CD4-positive, alpha-beta T cell (primary cell): ENCODE measurements at regions not wholly inside any gene's neighbourhood (a gene's known extent, or its start where the extent isn't known, plus 50 kb on each side); places are given as distances from the start of the nearest gene placed in this dataset.

ENCODE experiments used
- ATAC-seq: fragments of 200-7000 bp; cut with Tn5 transposase; one replicate; pipeline ENCODE4 v1.10.0; 2022; ENCODE audit warnings: mild to moderate bottlenecking; ENCODE audit not compliant: poor library complexity
- CTCF ChIA-PET: fragments of 350-600 bp; sonication (Branson Sonifier 250); formaldehyde crosslinking; loops from one replicate; lab custom pipeline; 2021; ENCODE audit warnings: antibody characterized with exemption, inconsistent platforms; lab: Charles Lee
- POLR2A ChIA-PET: fragments of 350-600 bp; sonication (Branson Sonifier 250); formaldehyde crosslinking; loops from one replicate; lab custom pipeline; 2021; ENCODE audit warnings: antibody characterized with exemption, inconsistent platforms; lab: Charles Lee
- DNase-seq, 14 experiments: peaks; one replicate each; pipeline ENCODE4 v3.0.0-alpha.2; 2013 to 2020; ENCODE audit warnings: mixed read lengths in 2 of 14
- H3K27ac ChIP-seq, 2 donors: one replicate each; pipeline versions ENCODE4 v1.5.1 to v1.7.0; 2013; ENCODE audit warnings: low read length in 2 of 2, low read depth in 1 of 2, mild to moderate bottlenecking in 1 of 2
- H3K27me3 ChIP-seq, 2 experiments: 1 replicate in 1 of 2; 2 replicates in 1 of 2; pipeline versions ENCODE4 v1.6.1 to v1.7.0; 2013; ENCODE audit warnings: low read length in 2 of 2, control low read depth in 1 of 2, mild to moderate bottlenecking in 1 of 2, moderate library complexity in 1 of 2; ENCODE audit not compliant: insufficient read depth in 2 of 2, control insufficient read depth in 1 of 2
- H3K36me3 ChIP-seq: one replicate; pipeline ENCODE4 v1.6.1; 2013; ENCODE audit warnings: low read length, control low read depth; ENCODE audit not compliant: insufficient read depth
- H3K4me1 ChIP-seq: one replicate; pipeline ENCODE4 v1.6.1; 2013; ENCODE audit warnings: low read length, control low read depth; ENCODE audit not compliant: insufficient read depth
- H3K4me3 ChIP-seq: one replicate; pipeline ENCODE4 v1.5.1; 2013; ENCODE audit warnings: mild to moderate bottlenecking, low read length, moderate library complexity
- H3K9me3 ChIP-seq, 2 experiments: 1 replicate in 1 of 2; 2 replicates in 1 of 2; pipeline versions ENCODE4 v1.6.1 to v1.7.0; 2013; ENCODE audit warnings: low read length in 2 of 2, mild to moderate bottlenecking in 2 of 2, control low read depth in 1 of 2, moderate library complexity in 1 of 2; ENCODE audit not compliant: control insufficient read depth in 1 of 2, insufficient read depth in 1 of 2
- H3K27ac Mint-ChIP-seq: one replicate; pipeline ENCODE4 v1.8.0; 2020; ENCODE audit warnings: mixed read lengths
- H3K27me3 Mint-ChIP-seq: one replicate; pipeline ENCODE4 v1.8.0; 2021; ENCODE audit warnings: mixed read lengths
- H3K36me3 Mint-ChIP-seq: one replicate; pipeline ENCODE4 v1.8.0; 2021; ENCODE audit warnings: low read depth, mixed read lengths
- H3K4me1 Mint-ChIP-seq: one replicate; pipeline ENCODE4 v1.8.0; 2021; ENCODE audit warnings: low read depth, mixed read lengths
- H3K4me3 Mint-ChIP-seq: one replicate; pipeline ENCODE4 v1.8.0; 2020; ENCODE audit warnings: mild to moderate bottlenecking, mixed read lengths
- H3K9me3 Mint-ChIP-seq: one replicate; pipeline ENCODE4 v1.8.0; 2020; ENCODE audit warnings: mixed read lengths
- intact Hi-C, 2 experiments: fragments of 100-400 bp; cut with DNase I in 1 of 2; cut with micrococcal nuclease in 1 of 2; formaldehyde crosslinking; loops; one replicate each; pipeline versions ENCODE4 v1.15.1 to v1.9.0; 2023 to 2025; cut with DNase I, micrococcal nuclease
- TF ChIP-seq, protein P1 (sequence below): fragments of 200-600 bp; IDR thresholded peaks from one replicate; pipeline ENCODE4 v1.8.0; 2022; ENCODE audit warnings: antibody characterized with exemption, mild to moderate bottlenecking

DNA sequence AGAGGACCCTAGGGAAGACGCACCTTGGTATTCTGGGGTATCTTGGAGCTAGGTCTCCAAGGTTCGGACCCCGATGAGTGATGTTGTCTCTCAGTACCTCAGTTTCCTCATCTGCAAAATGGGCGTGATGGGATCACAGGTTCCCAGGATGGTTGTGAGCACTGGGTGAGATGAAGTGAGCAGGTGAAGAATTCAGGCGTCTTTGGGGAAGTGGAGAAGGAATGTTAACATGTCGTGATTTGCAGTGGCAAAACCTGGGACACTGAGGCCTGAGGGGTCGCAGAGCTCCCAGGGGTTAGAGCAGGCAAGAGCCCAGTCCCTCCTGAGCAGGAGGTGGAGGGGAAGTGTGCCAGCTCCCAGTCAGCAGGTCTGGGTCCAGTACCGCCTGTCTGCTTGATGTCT lies 215.1 kb upstream of the GSE1 start:
- Mint-ChIP-seq H3K4me3 (no peak overlapping the region), H3K9me3 (no peaks in the 10 kb centered on the region), H3K27ac (no peak overlapping the region), H3K36me3 (no peaks in the 10 kb centered on the region), H3K4me1 (no peaks in the 10 kb centered on the region), H3K27me3 (no peaks in the 10 kb centered on the region)
- no peak for ATAC-seq
- H3K4me1 ChIP-seq = no peaks in the 10 kb centered on the region
- no peak overlapping the region for H3K27ac ChIP-seq
- DNase-seq = no peak
- TF ChIP-seq, protein P1, sequence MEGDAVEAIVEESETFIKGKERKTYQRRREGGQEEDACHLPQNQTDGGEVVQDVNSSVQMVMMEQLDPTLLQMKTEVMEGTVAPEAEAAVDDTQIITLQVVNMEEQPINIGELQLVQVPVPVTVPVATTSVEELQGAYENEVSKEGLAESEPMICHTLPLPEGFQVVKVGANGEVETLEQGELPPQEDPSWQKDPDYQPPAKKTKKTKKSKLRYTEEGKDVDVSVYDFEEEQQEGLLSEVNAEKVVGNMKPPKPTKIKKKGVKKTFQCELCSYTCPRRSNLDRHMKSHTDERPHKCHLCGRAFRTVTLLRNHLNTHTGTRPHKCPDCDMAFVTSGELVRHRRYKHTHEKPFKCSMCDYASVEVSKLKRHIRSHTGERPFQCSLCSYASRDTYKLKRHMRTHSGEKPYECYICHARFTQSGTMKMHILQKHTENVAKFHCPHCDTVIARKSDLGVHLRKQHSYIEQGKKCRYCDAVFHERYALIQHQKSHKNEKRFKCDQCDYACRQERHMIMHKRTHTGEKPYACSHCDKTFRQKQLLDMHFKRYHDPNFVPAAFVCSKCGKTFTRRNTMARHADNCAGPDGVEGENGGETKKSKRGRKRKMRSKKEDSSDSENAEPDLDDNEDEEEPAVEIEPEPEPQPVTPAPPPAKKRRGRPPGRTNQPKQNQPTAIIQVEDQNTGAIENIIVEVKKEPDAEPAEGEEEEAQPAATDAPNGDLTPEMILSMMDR = no peak
- no peaks in the 10 kb centered on the region for H3K27me3 ChIP-seq
- ChIA-PET CTCF (no interaction called here), POLR2A (no interaction called here)
- no peaks in the 10 kb centered on the region for H3K36me3 ChIP-seq
- peaks cover 0 to 15% of the 10 kb centered on the region in 2 experiments for H3K9me3 ChIP-seq
- intact Hi-C loops = no loop called here
- H3K4me3 ChIP-seq = no peak overlapping the region

DNA sequence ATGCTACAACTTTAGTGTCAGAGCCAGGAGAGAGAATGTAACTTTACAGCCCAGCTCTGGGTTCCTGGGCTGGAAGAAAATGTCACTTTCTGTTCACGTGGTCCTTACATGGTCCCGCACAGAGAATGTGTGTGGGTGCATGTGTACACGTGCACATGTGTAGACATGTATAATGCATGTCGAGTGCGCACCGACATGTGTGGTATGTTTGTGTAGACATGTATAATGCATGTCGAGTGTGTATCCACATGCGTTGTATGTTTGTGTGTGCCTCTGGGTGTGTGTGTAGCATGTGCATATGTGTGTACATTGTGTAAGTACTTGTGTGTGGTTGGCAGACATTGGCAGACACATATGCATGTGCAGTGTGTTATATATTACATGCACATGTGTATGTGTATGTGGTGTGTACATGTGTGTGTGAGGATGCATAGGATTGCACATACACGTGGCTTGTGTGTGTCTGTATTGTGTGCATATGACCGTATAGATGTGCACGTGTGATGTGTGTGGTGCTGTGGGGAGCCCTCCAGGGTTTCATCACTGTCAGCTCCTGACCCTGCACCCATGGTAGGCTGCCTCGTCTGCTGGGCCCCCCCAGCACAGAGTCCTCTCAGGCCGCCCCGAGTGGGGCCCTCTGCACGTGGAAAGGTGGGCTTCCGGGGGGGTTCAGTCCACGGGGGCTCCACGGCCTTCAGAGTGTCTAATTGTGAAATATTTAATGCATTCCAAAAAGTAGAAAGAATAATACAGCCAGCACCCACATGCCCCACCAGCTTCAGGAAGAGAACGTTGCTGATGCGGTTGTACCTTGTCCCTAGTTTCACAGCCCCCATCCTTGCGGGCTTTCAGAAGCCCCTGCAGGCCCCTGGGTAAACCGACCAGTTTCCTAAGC lies 214.2 kb upstream of the GSE1 start:
- DNase-seq (peak in 1 of 14 experiments; percentile 1), ATAC-seq (no peak)
- Mint-ChIP-seq H3K36me3 (no peaks in the 10 kb centered on the region), H3K27ac (no peak overlapping the region), H3K4me1 (no peaks in the 10 kb centered on the region), H3K9me3 (no peaks in the 10 kb centered on the region), H3K4me3 (no peak overlapping the region), H3K27me3 (no peaks in the 10 kb centered on the region)
- ChIA-PET CTCF (no interaction called here), POLR2A (no interaction called here)
- H3K4me1 ChIP-seq = no peaks in the 10 kb centered on the region
- H3K27me3 ChIP-seq = no peaks in the 10 kb centered on the region
- H3K4me3 ChIP-seq = no peak overlapping the region
- intact Hi-C loops = no loop called here
- H3K36me3 ChIP-seq = no peaks in the 10 kb centered on the region
- H3K9me3 ChIP-seq = peaks cover 0 to 15% of the 10 kb centered on the region in 2 experiments
- TF ChIP-seq, protein P1 = no peak
- no peak overlapping the region for H3K27ac ChIP-seq

DNA sequence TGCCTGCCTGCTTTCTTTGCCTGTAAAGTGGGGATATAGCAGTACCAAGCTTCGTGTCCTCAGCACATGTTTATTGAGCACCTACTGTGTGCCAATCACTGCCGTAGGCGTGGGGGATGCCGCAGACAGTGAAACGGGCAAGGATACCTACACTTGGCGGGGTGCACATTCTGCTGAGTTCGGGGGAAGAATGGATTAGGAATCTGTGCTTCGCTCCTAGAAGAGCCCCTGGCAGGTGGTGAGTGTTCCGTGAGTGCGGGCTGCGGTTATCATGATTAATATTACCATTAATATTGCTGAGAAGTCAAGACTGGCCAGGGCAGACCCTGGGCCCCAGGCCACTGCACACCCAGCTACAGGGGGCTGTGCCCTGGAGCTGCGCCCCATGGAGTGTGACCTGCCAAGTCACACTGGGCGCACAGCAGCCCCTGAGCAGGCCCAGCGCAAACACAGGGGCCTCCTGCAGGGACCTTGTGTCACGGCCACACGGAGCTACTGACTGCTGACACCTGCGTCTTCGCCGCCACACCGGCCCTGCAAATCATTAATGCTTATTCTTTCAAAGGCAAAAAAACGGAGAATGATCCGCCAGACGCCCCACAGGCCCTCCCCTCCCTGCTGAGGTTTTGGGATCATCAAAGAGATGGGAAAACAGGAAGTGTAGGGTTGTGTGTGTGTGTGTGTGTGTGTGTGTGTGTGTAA lies 213.4 kb upstream of the GSE1 start:
- Histone ChIP-seq H3K4me3 (no peak overlapping the region), H3K27me3 (no peaks in the 10 kb centered on the region), H3K4me1 (no peaks in the 10 kb centered on the region), H3K9me3 (peaks cover 0 to 15% of the 10 kb centered on the region in 2 experiments), H3K36me3 (no peaks in the 10 kb centered on the region), H3K27ac (no peak overlapping the region)
- intact Hi-C loops = no loop called here
- DNase-seq = peak in 1 of 14 experiments; percentile 1
- no peaks in the 10 kb centered on the region for H3K4me1 Mint-ChIP-seq
- no peak for ATAC-seq
- H3K4me3 Mint-ChIP-seq = no peak overlapping the region
- TF ChIP-seq, protein P1 = no peak
- ChIA-PET CTCF (no interaction called here), POLR2A (no interaction called here)
- H3K36me3 Mint-ChIP-seq = no peaks in the 10 kb centered on the region
- H3K9me3 Mint-ChIP-seq = no peaks in the 10 kb centered on the region
- H3K27me3 Mint-ChIP-seq = no peaks in the 10 kb centered on the region
- no peak overlapping the region for H3K27ac Mint-ChIP-seq
